Amniotic epithelial cell (primary cell): ENCODE measurements at regions not wholly inside any gene's neighbourhood (a gene's known extent, or its start where the extent isn't known, plus 50 kb on each side); places are given as distances from the start of the nearest gene placed in this dataset.
"Not testable (repeated sequence)": the region's sequence is repeated elsewhere in the genome, so short reads cannot be mapped to it uniquely, and the experiment has no call there.

Experiments used
- DNase-seq: peaks from one replicate; pipeline ENCODE4 v3.0.0-alpha.2; 2010; ENCODE audit warnings: low read depth

GRCh38 chr17:31621566-31621965, 230.1 kb downstream of the RAB11FIP4 start:
- no peak for DNase-seq

GRCh38 chr17:31611053-31611452, 219.6 kb downstream of the RAB11FIP4 start:
- not testable (repeated sequence) for DNase-seq

- no peak for DNase-seq
Observed at GRCh38 chr17:31609996-31610910, 218.8 kb downstream of the RAB11FIP4 start.

DNA sequence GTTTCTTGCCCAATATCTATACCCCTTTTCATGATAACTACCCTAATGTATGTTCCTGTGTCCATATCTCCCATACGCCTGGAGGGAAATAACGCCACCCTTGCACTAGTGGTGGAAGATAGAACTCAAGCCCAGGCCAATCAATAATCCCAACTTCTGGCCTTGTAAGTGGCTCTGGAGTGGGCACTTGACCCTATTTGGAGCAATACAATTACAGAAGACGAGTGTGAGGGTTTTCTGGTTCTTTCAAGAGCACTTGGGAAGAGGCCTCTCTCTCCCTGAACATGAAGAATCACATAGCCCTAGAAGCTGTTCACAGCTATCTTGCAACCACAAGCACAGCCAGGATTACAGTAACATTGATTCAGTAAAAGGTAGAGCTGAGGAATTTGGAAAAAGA, 217.9 kb downstream of the RAB11FIP4 start:
- no peak for DNase-seq

- DNase-seq, result no peak
Observed at GRCh38 chr17:31608659-31609254, 217.3 kb downstream of the RAB11FIP4 start.

DNA sequence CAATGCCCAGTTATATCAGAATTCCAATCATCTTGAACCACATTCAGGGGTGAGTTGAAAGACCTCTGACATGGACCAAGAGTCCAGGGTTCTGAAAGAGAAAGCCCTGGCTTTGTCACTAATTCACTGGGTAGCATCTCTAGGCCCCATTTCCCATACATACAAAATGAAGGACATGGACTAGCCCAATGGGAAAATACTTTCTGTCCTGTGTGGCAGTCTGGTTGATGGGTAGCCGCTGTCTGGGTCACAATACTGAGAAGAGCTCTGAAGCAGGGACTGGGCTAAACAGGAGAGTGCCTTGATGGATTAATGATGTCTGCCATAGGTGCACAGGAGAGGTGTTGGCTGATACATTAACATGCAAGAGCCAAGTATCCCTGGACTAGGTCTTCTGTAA, 214.3 kb downstream of the RAB11FIP4 start:
- DNase-seq, result no peak

DNA sequence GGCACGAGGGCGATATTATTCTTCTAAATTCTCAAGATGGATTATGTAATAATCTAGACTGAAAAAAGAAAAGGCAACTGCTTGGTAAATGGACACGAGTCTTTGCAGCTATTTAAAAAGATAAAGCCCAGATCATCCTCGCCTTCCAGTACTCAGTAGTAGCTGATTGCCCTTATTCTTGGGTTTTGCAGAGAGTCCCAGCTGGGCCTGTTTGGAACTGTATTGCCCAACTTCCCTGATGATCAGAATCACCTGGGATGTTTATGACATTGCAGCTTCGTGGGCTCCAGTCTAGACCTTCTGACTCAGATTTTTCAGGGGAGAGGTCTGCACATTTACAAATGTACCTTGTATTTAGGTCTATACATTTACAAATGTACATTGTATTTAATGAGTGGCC, 213.5 kb downstream of the RAB11FIP4 start:
- DNase-seq, result no peak

- not testable (repeated sequence) for DNase-seq
Observed at GRCh38 chr17:31600144-31600543, 208.7 kb downstream of the RAB11FIP4 start.

DNA sequence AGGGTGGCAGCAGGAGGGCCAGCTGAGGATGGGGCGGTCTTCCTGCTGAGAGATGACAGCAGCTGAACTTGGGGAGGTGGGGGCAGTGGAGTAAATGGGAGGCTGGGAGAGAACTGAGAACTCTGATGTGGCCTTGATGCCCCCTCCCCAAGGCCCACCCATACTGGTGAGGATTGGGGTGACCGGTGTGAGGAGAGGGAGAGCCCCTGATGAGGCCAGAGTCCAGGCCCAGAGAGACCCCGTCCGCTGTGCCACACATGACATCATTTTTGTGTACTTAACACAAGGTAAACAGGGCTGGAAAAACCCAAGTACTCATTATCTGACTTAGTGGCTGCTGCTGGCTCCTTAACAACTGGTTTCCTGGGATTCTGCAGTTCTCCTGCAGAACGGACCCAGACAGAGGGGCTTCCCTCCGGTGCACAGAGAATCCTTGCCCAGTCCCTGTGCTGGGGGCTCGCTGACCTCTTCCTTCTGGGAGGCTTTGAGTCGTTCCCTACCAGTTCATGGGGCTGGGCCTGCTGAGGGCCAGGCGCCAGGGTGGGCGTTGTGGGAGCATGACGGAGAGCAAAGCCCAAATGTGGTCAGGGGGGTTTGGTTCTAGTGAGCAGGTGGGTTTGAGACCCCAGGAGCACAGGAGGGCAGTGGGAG, 207.6 kb downstream of the RAB11FIP4 start:
- DNase-seq, result no peak

DNA sequence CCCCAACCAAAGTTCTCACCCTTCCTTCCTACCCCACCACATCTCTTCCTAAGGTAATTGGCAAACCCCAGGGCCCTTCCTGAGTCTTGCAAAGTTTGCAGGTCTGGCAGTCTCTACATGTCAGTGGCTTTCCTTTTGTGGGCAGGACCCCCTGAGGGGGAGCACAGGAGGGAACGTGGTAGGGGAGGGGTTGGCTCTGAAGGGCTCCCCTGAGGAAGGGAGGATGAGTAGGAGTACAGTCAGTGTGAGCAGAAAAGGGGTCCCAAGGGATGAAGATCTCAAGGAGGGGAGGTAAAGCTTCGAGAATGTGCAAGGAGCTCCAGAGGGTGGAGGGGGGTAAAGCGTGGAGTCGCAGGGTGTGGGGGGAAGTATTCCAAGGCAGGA, 206.9 kb downstream of the RAB11FIP4 start:
- no peak for DNase-seq

DNA sequence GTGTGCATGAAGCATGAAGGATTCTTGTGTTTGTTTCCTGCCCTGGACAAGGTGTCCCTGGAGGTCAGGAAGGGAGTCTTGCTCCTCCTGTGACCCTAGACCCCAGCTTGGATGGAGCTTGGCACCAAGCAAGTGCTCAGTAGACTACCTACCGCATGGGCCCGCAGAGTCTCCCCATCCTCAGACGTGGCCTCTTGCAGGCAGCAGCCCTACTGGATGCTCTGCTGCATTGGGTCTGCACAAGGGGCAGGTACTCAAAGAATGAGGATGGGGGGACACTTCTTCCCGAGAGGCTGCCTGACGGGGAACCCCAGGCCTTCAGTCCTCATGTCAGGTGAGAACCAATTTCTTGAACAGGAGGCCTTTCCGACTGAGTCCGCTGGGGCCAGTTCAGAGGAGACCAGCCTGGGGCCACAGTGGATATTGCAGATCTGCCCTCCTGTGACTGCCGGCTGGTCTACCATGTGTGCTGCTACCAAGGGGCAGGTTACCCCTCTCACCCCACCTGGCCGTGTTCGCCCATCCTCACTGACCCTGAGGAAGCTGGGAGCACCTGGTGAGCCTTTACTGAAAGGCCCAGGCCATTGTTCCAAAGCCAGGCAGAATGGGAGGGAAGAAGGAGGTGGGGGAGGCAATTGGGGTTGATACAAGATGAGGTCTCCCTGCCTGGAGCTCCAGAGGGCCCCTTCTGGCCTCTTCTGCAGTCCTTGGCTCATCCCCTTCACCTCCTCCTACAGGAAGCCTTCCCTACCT, 206.3 kb downstream of the RAB11FIP4 start:
- DNase-seq, result no peak

GRCh38 chr17:31596382-31597323, 205.2 kb downstream of the RAB11FIP4 start:
- peak; percentile 97 for DNase-seq

DNA sequence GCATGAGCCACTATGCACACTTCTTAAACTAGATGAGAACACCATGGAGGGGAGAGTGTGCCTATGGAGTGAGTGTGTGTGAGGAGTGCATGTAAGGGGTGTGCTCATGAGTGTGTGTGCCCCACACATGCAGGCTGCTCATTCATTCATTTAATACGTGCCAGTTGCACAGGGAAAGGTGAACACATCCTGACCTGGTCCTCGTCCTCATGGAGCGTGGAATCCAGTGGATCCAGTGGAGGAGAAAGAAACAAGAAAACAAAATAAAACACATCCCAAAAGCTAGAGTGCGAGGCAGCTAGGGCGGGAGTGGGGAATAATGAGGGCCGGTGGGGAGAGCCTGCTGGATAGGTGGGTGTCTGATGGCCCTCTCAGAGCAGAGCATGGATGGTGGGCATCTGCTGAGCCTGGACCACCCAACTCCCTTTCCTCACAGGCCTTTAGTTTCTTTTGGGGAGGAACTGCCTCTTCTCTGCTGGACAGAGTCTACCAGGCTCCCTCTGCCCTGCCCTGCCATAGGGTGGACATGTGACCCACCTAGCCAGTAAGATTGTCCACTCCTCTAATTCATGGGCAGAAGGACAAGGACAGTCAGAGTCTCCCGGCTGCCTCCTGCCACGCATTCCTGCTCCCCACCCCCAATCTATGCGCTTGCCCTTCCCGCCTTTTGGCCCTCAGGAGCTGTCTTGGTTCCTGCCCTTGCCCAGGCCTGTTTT, 204.3 kb downstream of the RAB11FIP4 start:
- no peak for DNase-seq

DNA sequence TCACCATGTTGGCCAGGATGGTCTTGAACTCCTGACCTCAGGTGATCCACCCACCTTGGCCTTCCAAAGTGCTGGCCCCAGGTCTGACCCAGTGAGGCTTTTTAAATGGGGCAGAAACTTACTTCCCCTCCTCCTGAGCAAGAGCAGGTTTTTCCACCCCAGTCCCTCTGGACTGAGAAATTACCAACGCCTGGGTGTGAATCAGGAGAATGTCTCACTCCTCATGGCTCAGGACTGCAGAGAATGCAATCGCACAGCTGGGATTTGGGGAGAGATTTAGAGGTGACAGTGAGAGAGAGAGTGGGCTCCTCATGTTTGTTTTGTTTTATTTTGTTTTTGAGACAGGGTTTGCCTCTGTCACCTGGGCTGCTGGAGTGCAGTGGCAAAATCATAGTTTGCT, 203.6 kb downstream of the RAB11FIP4 start:
- DNase-seq, result peak; percentile 50

GRCh38 chr17:31594416-31594815, 202.9 kb downstream of the RAB11FIP4 start:
- DNase-seq, result no peak

DNA sequence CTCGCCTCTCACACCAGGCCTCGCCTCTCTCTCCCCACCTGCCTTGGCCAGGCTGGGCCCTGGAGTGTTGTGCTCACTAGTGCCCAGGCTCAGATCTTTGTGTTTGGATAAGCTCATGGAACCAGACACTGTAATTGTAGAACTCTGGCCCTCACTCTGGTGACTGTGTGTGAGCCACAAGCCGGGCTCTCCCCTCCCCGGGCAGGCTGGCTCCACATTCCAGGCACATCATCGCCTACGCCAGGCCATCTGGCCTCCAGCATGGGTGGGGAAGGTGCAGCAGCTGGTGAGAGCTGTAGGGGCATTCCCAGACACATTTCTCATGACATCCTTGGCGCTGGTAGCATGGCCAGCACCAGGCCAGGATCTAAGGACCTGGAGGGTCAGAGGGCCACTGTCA, 202.3 kb downstream of the RAB11FIP4 start:
- DNase-seq, result no peak

- no peak for DNase-seq
Observed at GRCh38 chr17:31591924-31592323, 200.4 kb downstream of the RAB11FIP4 start.

GRCh38 chr17:31588512-31588911, 197.0 kb downstream of the RAB11FIP4 start:
- no peak for DNase-seq

- no peak for DNase-seq
Observed at GRCh38 chr17:31588034-31588433, 196.6 kb downstream of the RAB11FIP4 start.
